ENCODE measurements at regions not wholly inside any gene's neighbourhood (a gene's known extent, or its start where the extent isn't known, plus 50 kb on each side); places are given as distances from the start of the nearest gene placed in this dataset.

GRCh38 chr16:85191341-85191965 is 79.2 kb upstream of the CIBAR2 start:
- TF ChIP-seq POLR2A (IDR thresholded peaks at IDR 0.05) (no peak), CTCF (IDR thresholded peaks at IDR 0.05) (no peak)
